OCI-LY3 (cell line): ENCODE measurements at regions not wholly inside any gene's neighbourhood (a gene's known extent, or its start where the extent isn't known, plus 50 kb on each side); places are given as distances from the start of the nearest gene placed in this dataset.

Experiments
- H2AFZ ChIP-seq: fragments of 200-600, 300-600 bp; shearing (Covaris generic); 2 replicates; pipeline ENCODE4 v1.6.0; 2014; ENCODE audit warnings: antibody characterized with exemption, low read depth, low read length
- H3K27ac ChIP-seq: fragments of 200-600, 300-600 bp; sonication (generic); 2 replicates; pipeline ENCODE4 v1.5.1; 2014; ENCODE audit warnings: mild to moderate bottlenecking, low read length, moderate library complexity, mixed read lengths
- H3K27me3 ChIP-seq: fragments of 200-600, 300-600 bp; sonication (generic); 2 replicates; pipeline ENCODE4 v1.6.1; 2014; ENCODE audit warnings: low read depth, low read length, mixed read lengths
- H3K36me3 ChIP-seq: fragments of 200-600, 300-600 bp; sonication (generic); replicated peaks from 2 replicates; pipeline ENCODE3; 2014; ENCODE audit warnings: low read depth, low read length, mixed read lengths
- H3K4me1 ChIP-seq: fragments of 300-600, 200-600 bp; sonication (generic); 2 replicates; pipeline ENCODE4 v1.6.1; 2014; ENCODE audit warnings: low read length, mixed read lengths
- H3K4me2 ChIP-seq: fragments of 200-600, 300-600 bp; sonication (generic); 2 replicates; pipeline ENCODE4 v1.6.1; 2014; ENCODE audit warnings: low read length, mixed read lengths
- H3K4me3 ChIP-seq: fragments of 300-600, 200-600 bp; sonication (generic); 2 replicates; pipeline ENCODE4 v1.5.1; 2014; ENCODE audit warnings: antibody characterized with exemption, mild to moderate bottlenecking, low read length, moderate library complexity
- H3K79me2 ChIP-seq: fragments of 300-600, 200-600 bp; shearing (Covaris generic); 2 replicates; pipeline ENCODE4 v1.6.1; 2014; ENCODE audit warnings: mild to moderate bottlenecking, low read length, mixed read lengths
- H3K9ac ChIP-seq: fragments of 300-600, 200-600 bp; shearing (Covaris generic); 2 replicates; pipeline ENCODE4 v1.6.0; 2014; ENCODE audit warnings: mild to moderate bottlenecking, low read length, moderate library complexity
- H3K9me3 ChIP-seq: fragments of 200-600, 300-600 bp; shearing (Covaris generic); 2 replicates; pipeline ENCODE4 v1.6.1; 2014; ENCODE audit warnings: low read length, mixed read lengths; ENCODE audit not compliant: insufficient read depth
- H4K20me1 ChIP-seq: fragments of 200-600, 300-600 bp; sonication (generic); 2 replicates; pipeline ENCODE4 v1.6.1; 2016; ENCODE audit warnings: low read length, mixed read lengths; ENCODE audit not compliant: insufficient read depth
- CTCF ChIP-seq: fragments of 200-600, 300-600 bp; sonication (generic); IDR thresholded peaks from 2 replicates; pipeline ENCODE4 v1.5.1; 2014; ENCODE audit warnings: antibody characterized with exemption, low read length, low read depth
- EZH2phosphoT487 ChIP-seq: fragments of 200-600 bp; shearing (Covaris generic); IDR thresholded peaks from 2 replicates; pipeline ENCODE4 v1.6.1; 2018; ENCODE audit warnings: antibody characterized with exemption, mixed run types, low read depth

GRCh38 chr7:46580766-46581165, 659.7 kb upstream of the IGFBP3 start:
- Histone ChIP-seq H3K27me3 (no peaks in the 10 kb centered on the region), H3K9ac (no peak overlapping the region), H3K4me3 (no peak overlapping the region), H3K4me2 (no peak overlapping the region), H3K79me2 (no peaks in the 10 kb centered on the region), H2AFZ (no peak overlapping the region), H3K9me3 (no peaks in the 10 kb centered on the region), H4K20me1 (no peaks in the 10 kb centered on the region), H3K36me3 (no peaks in the 10 kb centered on the region), H3K27ac (no peak overlapping the region), H3K4me1 (no peaks in the 10 kb centered on the region)
- no peak for TF ChIP-seq CTCF
- TF ChIP-seq EZH2phosphoT487: no peak

GRCh38 chr7:46577394-46577793, 656.3 kb upstream of the IGFBP3 start:
- no peaks in the 10 kb centered on the region for H4K20me1 ChIP-seq
- H3K9ac ChIP-seq: no peak overlapping the region
- H2AFZ ChIP-seq: no peak overlapping the region
- H3K4me2 ChIP-seq: no peak overlapping the region
- no peak overlapping the region for H3K27ac ChIP-seq
- H3K4me1 ChIP-seq: no peaks in the 10 kb centered on the region
- H3K36me3 ChIP-seq: no peaks in the 10 kb centered on the region
- no peaks in the 10 kb centered on the region for H3K9me3 ChIP-seq
- no peaks in the 10 kb centered on the region for H3K27me3 ChIP-seq
- TF ChIP-seq CTCF (no peak), EZH2phosphoT487 (no peak)
- no peaks in the 10 kb centered on the region for H3K79me2 ChIP-seq
- no peak overlapping the region for H3K4me3 ChIP-seq

GRCh38 chr7:46576950-46577349, 655.9 kb upstream of the IGFBP3 start:
- H3K9me3 ChIP-seq: no peaks in the 10 kb centered on the region
- no peaks in the 10 kb centered on the region for H3K27me3 ChIP-seq
- no peak overlapping the region for H3K4me2 ChIP-seq
- no peak overlapping the region for H3K4me3 ChIP-seq
- no peaks in the 10 kb centered on the region for H3K36me3 ChIP-seq
- no peak overlapping the region for H2AFZ ChIP-seq
- no peaks in the 10 kb centered on the region for H4K20me1 ChIP-seq
- H3K79me2 ChIP-seq: no peaks in the 10 kb centered on the region
- no peaks in the 10 kb centered on the region for H3K4me1 ChIP-seq
- H3K27ac ChIP-seq: no peak overlapping the region
- TF ChIP-seq CTCF (no peak), EZH2phosphoT487 (no peak)
- no peak overlapping the region for H3K9ac ChIP-seq

GRCh38 chr7:46572691-46573090, 651.6 kb upstream of the IGFBP3 start:
- Histone ChIP-seq H3K9me3 (no peaks in the 10 kb centered on the region), H3K36me3 (no peaks in the 10 kb centered on the region), H2AFZ (no peak overlapping the region), H3K27ac (no peak overlapping the region), H3K4me3 (no peak overlapping the region), H3K4me1 (no peaks in the 10 kb centered on the region), H3K9ac (no peak overlapping the region), H3K79me2 (no peaks in the 10 kb centered on the region), H3K4me2 (no peak overlapping the region), H4K20me1 (no peaks in the 10 kb centered on the region), H3K27me3 (no peaks in the 10 kb centered on the region)
- TF ChIP-seq CTCF: no peak
- TF ChIP-seq EZH2phosphoT487: no peak
